GF-D8 (cell line): ENCODE measurements at regions not wholly inside any gene's neighbourhood (a gene's known extent, or its start where the extent isn't known, plus 50 kb on each side); places are given as distances from the start of the nearest gene placed in this dataset.
A peak's percentile ranks its signal among the peaks of the same experiment; 100 is the strongest.

Experiments used
- DNase-seq: peaks from one replicate; lab custom pipeline; 2025; lab: John Stamatoyannopoulos, UW

GRCh38 chr1:25035523-25036116, 105.5 kb upstream of the RUNX3 start:
- no peak for DNase-seq

GRCh38 chr1:25034736-25035522, 104.9 kb upstream of the RUNX3 start:
- no peak for DNase-seq

DNA sequence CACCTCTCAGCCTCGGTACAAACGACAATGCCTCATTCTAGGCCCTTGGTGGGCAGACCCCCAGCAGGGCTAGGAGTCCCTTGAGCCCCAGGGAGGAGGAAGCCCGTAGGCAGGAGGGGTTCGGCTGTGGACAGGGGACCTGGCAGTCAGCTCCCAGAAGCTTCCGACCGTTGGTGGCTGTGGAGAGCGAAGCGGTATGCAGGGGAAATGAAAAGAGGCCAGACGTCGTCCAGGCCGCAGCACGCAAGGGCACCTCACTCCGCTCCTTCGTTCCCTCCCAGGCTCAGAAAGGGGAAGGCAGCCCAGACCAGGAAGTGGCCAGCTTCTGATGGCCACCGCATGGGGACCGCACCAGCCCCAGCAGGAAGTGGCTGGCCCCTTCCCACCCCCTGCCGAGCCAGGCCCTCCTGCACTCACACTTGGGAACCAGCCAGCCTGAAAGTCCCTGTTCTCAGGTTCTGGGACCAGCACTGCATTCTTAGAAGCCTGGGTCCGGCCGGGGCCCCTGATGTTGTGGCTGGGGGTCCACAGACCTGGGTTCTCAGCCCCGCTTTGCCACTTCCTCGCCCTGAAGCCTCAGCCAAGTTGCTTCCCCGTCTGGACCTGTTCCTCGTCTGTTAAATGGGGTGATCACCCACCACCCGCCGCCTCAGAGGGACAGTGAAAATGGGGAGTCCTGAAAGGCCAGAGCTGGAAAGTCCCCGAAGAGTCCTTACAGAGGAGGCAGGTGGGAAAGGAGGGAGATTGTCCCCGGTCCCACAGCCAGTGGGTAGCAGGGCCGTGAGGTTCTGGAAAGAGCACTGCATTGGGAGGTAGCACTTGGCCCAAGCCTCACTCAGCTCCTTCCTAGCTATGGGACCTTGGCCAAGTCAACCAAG, 104.0 kb upstream of the RUNX3 start:
- DNase-seq = peak; percentile 92

- DNase-seq = no peak
Observed at GRCh38 chr1:25033030-25033827, 103.2 kb upstream of the RUNX3 start.

- DNase-seq = no peak
Observed at GRCh38 chr1:25031966-25032667, 102.0 kb upstream of the RUNX3 start.

- DNase-seq = no peak
Observed at GRCh38 chr1:25031601-25031965, 101.5 kb upstream of the RUNX3 start.

GRCh38 chr1:25030674-25031589, 100.9 kb upstream of the RUNX3 start:
- no peak for DNase-seq

DNA sequence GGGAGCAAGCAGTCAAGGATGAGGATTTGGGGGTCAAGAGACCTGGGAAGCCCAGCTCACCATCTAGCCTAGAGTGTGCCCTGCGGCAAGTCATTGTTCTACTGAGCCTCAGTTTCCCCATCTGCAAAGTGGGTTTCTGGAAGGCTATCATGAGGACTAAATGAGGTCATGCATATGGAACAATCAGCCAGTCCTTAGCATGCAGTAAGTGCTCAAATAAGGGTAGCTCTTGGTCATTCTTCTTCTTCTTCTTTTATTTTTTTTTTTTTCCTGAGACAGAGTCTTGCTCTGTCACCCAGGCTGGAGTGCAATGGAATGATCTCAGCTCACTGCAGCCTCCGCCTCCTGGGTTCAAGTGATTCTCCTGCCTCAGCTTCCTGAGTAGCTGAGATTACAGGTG, 99.9 kb upstream of the RUNX3 start:
- DNase-seq = no peak

DNA sequence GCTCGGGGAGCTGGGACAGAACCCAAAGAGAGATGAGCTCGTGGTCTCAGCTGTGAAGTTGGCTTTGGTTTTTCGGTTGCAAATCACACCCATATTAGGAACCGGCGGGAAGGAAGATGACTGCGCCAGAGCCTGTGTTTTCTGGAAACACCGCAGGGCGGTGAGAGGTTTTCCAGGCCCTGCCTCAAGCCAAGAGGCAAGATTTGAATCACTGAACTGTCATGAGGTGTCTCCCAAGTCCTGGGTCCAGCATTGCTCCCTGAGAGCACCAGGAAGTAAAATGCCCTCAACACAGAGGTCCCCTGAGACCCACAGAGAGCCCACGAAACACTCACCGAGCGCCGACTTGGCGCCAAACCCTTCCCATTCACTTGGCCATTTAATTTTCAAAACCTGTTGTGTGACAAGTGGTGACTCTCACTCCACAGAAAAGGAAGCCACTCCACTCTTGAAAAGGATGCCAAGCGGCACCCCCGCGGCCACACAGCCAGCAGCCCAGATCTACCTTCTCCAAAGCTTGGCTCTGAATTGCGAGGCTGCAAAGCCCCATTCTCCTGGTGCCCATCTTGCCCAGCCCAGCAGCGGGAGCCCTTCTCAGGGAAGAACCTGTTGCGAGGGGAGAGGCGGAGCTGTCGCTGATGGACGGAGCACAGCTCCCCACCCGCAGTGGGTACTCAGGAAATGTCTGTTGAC, 99.0 kb upstream of the RUNX3 start:
- no peak for DNase-seq

- no peak for DNase-seq
Observed at GRCh38 chr1:25028587-25028906, 98.5 kb upstream of the RUNX3 start.

DNA sequence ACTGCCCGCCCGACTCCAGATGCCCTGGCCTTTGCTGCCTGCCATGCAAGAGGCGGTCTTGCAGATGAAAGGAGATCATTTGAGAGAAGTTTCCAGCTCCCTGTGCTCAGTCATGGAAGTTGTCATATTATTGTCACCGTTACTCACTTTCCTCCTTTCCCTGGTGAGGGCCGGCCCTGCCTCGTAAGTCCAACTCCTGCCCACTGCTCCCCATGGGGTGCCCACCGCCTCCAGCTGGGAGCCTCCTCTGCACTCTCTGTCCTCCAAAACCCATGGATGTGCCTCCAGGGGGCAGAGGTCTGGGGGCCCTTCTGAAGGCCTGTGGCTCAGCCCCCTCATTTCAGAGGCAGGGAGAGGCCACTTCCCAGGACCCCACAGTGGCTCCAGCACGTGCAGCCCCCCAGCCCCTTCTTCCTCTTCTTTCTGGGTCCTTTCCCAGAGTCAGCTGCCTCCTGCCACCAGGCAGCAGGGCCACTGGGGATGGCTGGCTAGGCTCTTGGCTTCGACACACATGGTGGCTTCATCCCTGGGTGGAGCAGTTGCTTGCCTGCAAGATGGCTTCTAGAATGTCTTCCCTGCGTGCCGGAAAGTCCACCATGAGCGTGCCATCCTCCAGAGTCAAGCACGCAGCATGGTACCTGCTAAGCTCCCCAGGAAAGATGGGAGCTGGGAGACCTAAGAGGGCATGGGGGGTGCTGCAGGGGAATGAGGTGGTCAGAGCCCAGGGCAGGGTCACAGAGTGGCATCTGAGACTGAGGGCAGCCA, 97.9 kb upstream of the RUNX3 start:
- no peak for DNase-seq

- no peak for DNase-seq
Observed at GRCh38 chr1:25026730-25027450, 96.8 kb upstream of the RUNX3 start.

DNA sequence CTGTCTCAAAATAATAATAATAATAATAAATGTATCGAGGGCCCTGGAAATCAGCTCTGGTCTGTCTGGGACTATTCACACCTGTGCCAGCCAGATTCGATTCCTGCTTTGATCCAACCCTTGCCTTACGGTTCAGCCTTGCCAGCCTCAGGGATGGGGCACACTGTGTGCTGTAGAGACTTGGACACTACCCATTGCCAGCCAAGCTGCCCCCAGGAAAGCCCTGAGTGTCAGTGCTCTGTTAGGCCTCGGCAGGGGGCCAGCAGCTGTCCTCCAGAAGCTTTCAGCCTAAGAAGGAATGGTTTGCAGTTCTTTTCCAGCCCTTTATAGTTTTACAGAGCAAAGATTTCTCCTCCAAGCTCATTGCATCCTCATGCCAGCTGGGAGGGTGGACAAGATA, 96.2 kb upstream of the RUNX3 start:
- no peak for DNase-seq

- DNase-seq = no peak
Observed at GRCh38 chr1:25024615-25025350, 94.7 kb upstream of the RUNX3 start.

DNA sequence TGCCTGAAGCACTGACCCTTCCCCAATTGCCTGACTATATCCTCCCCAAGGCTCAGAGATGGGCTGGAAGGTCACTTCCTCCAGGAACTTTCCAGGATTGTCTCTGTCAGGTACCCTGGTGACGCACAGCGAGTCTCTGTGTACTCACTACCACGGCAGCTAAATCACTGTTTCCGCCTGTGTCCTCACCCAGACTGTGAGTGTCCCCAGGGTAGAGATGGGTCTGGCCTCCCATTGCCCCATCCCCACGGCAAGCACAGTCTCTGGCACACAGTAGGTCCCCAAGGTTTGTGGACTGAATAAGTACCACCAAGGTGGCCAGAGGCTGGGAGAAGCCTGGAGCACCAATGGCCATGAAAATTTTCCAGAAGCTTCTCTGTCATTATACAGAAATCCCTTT, 93.8 kb upstream of the RUNX3 start:
- no peak for DNase-seq

DNA sequence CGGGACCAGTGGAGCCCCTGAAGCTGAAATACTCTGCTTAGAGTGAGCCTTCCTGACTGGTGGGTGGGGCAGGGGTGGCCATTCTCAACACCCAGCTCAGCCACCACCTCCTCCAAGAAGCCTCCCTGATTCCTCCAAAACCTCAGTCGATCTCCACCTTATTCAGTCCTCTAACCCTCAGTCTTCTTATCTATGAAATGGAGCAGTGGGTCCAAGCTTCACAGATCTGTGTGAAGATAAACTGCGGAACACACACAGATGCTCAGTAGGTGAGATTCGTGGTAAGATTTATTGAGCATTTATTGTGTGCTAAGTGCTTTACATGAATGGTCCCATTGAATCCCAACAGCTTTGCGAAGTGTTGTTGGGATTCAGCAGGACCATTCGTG, 93.1 kb upstream of the RUNX3 start:
- DNase-seq = no peak

GRCh38 chr1:25022361-25023189, 92.5 kb upstream of the RUNX3 start:
- DNase-seq = peak; percentile 86
